GM10266 (cell line): ENCODE measurements at regions not wholly inside any gene's neighbourhood (a gene's known extent, or its start where the extent isn't known, plus 50 kb on each side); places are given as distances from the start of the nearest gene placed in this dataset.

Experiments used
- DNase-seq: peaks from one replicate; pipeline ENCODE4 v3.0.0; 2012; ENCODE audit errors: extremely low spot score
- TF ChIP-seq, protein P1 (sequence below): IDR thresholded peaks from 2 replicates; pipeline ENCODE4 v1.5.1; 2012; ENCODE audit warnings: mild to moderate bottlenecking, low read depth; ENCODE audit not compliant: control insufficient read depth, insufficient read depth; ENCODE audit errors: missing control alignments

- TF ChIP-seq, protein P1, sequence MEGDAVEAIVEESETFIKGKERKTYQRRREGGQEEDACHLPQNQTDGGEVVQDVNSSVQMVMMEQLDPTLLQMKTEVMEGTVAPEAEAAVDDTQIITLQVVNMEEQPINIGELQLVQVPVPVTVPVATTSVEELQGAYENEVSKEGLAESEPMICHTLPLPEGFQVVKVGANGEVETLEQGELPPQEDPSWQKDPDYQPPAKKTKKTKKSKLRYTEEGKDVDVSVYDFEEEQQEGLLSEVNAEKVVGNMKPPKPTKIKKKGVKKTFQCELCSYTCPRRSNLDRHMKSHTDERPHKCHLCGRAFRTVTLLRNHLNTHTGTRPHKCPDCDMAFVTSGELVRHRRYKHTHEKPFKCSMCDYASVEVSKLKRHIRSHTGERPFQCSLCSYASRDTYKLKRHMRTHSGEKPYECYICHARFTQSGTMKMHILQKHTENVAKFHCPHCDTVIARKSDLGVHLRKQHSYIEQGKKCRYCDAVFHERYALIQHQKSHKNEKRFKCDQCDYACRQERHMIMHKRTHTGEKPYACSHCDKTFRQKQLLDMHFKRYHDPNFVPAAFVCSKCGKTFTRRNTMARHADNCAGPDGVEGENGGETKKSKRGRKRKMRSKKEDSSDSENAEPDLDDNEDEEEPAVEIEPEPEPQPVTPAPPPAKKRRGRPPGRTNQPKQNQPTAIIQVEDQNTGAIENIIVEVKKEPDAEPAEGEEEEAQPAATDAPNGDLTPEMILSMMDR = no peak
- DNase-seq = no peak
Measured at GRCh38 chr21:23699402-23699801, 1907.9 kb downstream of the MRPL39 start.

DNA sequence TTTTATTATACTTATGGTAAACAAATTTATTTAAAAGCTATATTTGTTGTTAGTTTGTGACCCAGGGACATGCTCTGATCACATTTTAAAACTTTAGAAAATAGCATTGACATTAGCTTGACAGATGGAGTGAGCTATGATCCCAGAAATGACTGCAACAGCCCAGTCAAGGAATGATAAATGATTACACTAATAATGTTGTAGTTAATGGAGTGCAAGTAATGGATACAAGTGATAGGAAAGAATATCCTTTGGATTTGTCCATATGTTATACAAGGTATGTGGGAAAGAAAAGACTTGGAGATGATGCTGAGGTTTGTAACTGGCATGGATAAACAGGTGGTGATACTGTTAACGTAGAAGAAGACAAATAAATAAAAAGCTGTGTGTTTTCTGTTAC, 1908.7 kb downstream of the MRPL39 start:
- no peak for DNase-seq
- TF ChIP-seq, protein P1 = no peak

- TF ChIP-seq, protein P1 = no peak
- DNase-seq = no peak
Measured at GRCh38 chr21:23695443-23695842, 1911.8 kb downstream of the MRPL39 start.

- TF ChIP-seq, protein P1 = no peak
- no peak for DNase-seq
Measured at GRCh38 chr21:23694390-23694789, 1912.9 kb downstream of the MRPL39 start.

DNA sequence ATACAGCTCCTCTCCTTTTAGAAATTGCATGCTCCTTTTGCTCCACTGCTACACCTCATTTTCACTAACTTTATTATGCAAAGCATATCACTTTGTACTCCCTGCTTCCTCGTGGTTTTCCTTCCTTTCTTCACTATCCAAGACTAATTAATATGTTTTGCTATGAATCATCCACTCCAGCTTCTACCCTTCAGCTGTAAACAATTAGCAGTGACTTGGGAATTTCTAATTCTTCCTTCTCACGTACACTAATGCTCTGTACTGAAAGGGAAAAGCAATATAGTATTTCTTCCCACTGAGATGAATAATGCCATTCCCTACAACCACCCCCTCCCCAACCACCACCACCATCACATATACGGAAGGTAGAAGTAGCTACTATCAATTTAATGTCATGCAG, 1917.0 kb downstream of the MRPL39 start:
- TF ChIP-seq, protein P1 = no peak
- DNase-seq = no peak

GRCh38 chr21:23686737-23687523, 1920.4 kb downstream of the MRPL39 start:
- TF ChIP-seq, protein P1 = no peak
- DNase-seq = no peak

DNA sequence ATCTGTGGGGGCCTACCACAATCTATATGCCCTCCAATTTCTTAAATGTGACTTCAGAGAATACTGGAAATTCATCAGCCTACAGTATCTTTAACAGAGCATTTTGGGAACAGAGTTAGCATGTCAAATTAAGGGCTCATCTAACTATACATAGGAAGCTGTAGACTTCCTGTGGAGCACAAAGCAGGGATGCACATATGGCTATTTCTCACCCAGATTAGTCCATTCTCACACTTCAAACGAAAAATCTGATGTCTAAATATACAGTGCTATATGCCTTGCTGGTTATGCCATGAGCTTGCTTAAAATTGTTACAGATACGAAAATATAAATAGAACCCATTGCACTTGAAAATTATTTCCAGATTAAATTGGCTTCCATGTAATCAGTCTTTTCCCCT, 1922.8 kb downstream of the MRPL39 start:
- TF ChIP-seq, protein P1 = no peak
- DNase-seq = no peak
